B cell (primary cell): ENCODE measurements at regions not wholly inside any gene's neighbourhood (a gene's known extent, or its start where the extent isn't known, plus 50 kb on each side); places are given as distances from the start of the nearest gene placed in this dataset.

Source experiments
- CTCF ChIP-seq: fragments of 200-600 bp; IDR thresholded peaks from one replicate; pipeline ENCODE4 v1.8.0; 2022; ENCODE audit warnings: antibody characterized with exemption, mild to moderate bottlenecking
- EZH2 ChIP-seq: IDR thresholded peaks from 2 replicates; pipeline ENCODE4 v1.6.1; 2012; ENCODE audit warnings: borderline replicate concordance, low read depth, mild to moderate bottlenecking, moderate library complexity, low read length; ENCODE audit not compliant: insufficient read depth, poor library complexity, severe bottlenecking

- TF ChIP-seq CTCF (no peak), EZH2 (no peak)
Observed at GRCh38 chr12:105848286-105848685, 290.5 kb downstream of the NUAK1 start.
